ENCODE measurements at regions not wholly inside any gene's neighbourhood (a gene's known extent, or its start where the extent isn't known, plus 50 kb on each side); places are given as distances from the start of the nearest gene placed in this dataset.

GRCh38 chr2:47620770-47621437 is 50.1 kb upstream of the KCNK12 start:
- peak; percentile 34 for DNase-seq (ENCODE audit: low read depth)

All from myocyte (in vitro differentiated cells).